Natural killer cell (primary cell): ENCODE measurements at regions not wholly inside any gene's neighbourhood (a gene's known extent, or its start where the extent isn't known, plus 50 kb on each side); places are given as distances from the start of the nearest gene placed in this dataset.

Source experiments
- ATAC-seq, 3 donors: fragments of 150-1000 bp in 2 of 3; fragments of 200-7000 bp in 1 of 3; cut with Tn5 transposase; 1 replicate in 1 of 3; 2 replicates in 2 of 3; pipeline ENCODE4 v1.10.0; 2021; ENCODE audit warnings: mild to moderate bottlenecking in 2 of 3, moderate library complexity in 2 of 3
- DNase-seq, 2 donors: peaks; one replicate each; pipeline versions ENCODE4 v3.0.0 to v3.0.0-alpha.2; 2013 to 2021; ENCODE audit warnings: mixed read lengths in 1 of 2
- H3K27ac ChIP-seq: one replicate; pipeline ENCODE4 v1.5.1; 2013; ENCODE audit warnings: mild to moderate bottlenecking, low read length
- H3K27me3 ChIP-seq: one replicate; pipeline ENCODE4 v1.6.1; 2013; ENCODE audit warnings: low read length; ENCODE audit not compliant: control insufficient read depth, insufficient read depth
- H3K36me3 ChIP-seq: one replicate; pipeline ENCODE4 v1.6.1; 2013; ENCODE audit warnings: low read length; ENCODE audit not compliant: control insufficient read depth, insufficient read depth
- H3K4me1 ChIP-seq: one replicate; pipeline ENCODE4 v1.6.1; 2013; ENCODE audit warnings: low read length; ENCODE audit not compliant: control insufficient read depth, insufficient read depth
- H3K4me3 ChIP-seq: one replicate; pipeline ENCODE4 v1.5.1; 2013; ENCODE audit warnings: low read length
- H3K9me3 ChIP-seq: one replicate; pipeline ENCODE4 v1.6.1; 2013; ENCODE audit warnings: low read length; ENCODE audit not compliant: control insufficient read depth, insufficient read depth
- H3K27ac Mint-ChIP-seq, 2 donors: one replicate each; pipeline ENCODE4 v1.8.0; 2022; ENCODE audit warnings: mild to moderate bottlenecking in 2 of 2, mixed read lengths in 2 of 2, moderate library complexity in 1 of 2
- H3K27me3 Mint-ChIP-seq, 2 donors: one replicate each; pipeline ENCODE4 v1.8.0; 2022; ENCODE audit warnings: low read depth in 2 of 2, mixed read lengths in 2 of 2
- H3K36me3 Mint-ChIP-seq: one replicate; pipeline ENCODE4 v1.8.0; 2022; ENCODE audit warnings: mixed read lengths
- H3K4me1 Mint-ChIP-seq, 2 donors: one replicate each; pipeline ENCODE4 v1.8.0; 2022; ENCODE audit warnings: mixed read lengths in 2 of 2
- H3K4me3 Mint-ChIP-seq: one replicate; pipeline ENCODE4 v1.8.0; 2022; ENCODE audit warnings: mild to moderate bottlenecking, moderate library complexity, mixed read lengths
- H3K9me3 Mint-ChIP-seq, 2 donors: one replicate each; pipeline ENCODE4 v1.8.0; 2022; ENCODE audit warnings: mixed read lengths in 2 of 2
- WGBS: methylation state at CpG from one replicate; pipeline ENCODE4 v1.1.7; 2013; ENCODE audit warnings: missing lambda C conversion rate; ENCODE audit not compliant: insufficient coverage; 5-methylcytosine and 5-hydroxymethylcytosine counted together
- intact Hi-C: fragments of 100-400 bp; cut with micrococcal nuclease; formaldehyde crosslinking; loops from one replicate; pipeline ENCODE4 v1.14.2; 2022
- TF ChIP-seq, protein P1 (sequence below): fragments of 200-600 bp; IDR thresholded peaks from one replicate; pipeline ENCODE4 v1.8.0; 2022; ENCODE audit warnings: antibody characterized with exemption

DNA sequence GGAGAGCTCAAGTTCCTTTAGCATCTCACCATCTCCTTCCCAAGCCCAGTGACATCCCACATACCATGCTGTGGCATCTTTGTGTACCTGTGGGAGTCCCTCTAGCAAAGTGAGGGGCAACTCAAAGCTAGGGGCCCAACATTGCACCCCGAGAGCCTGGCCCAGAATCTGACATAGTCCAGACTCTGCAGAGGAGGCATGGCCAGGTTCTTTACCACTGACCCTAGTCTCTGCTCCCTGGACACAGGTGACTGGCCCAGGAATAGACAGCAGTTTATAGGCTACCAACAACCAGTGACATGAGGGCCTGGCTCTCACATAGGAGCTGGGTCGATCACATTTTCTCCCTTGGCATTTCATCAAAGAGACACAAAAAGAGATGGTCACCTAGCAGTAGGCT is 444.0 kb upstream of the ZMIZ1 start:
- Mint-ChIP-seq H3K27ac (no peak overlapping the region), H3K4me1 (peaks cover 0 to 5% of the 10 kb centered on the region in 2 donors), H3K4me3 (no peak overlapping the region), H3K9me3 (no peaks in the 10 kb centered on the region), H3K27me3 (peaks cover 0 to 9% of the 10 kb centered on the region in 2 donors), H3K36me3 (no peaks in the 10 kb centered on the region)
- no peaks in the 10 kb centered on the region for H3K27me3 ChIP-seq
- DNase-seq (no peak), ATAC-seq (no peak)
- H3K9me3 ChIP-seq, result no peaks in the 10 kb centered on the region
- no peak overlapping the region for H3K27ac ChIP-seq
- no peak overlapping the region for H3K4me3 ChIP-seq
- intact Hi-C loops, result no loop called here
- no peaks in the 10 kb centered on the region for H3K4me1 ChIP-seq
- TF ChIP-seq, protein P1, sequence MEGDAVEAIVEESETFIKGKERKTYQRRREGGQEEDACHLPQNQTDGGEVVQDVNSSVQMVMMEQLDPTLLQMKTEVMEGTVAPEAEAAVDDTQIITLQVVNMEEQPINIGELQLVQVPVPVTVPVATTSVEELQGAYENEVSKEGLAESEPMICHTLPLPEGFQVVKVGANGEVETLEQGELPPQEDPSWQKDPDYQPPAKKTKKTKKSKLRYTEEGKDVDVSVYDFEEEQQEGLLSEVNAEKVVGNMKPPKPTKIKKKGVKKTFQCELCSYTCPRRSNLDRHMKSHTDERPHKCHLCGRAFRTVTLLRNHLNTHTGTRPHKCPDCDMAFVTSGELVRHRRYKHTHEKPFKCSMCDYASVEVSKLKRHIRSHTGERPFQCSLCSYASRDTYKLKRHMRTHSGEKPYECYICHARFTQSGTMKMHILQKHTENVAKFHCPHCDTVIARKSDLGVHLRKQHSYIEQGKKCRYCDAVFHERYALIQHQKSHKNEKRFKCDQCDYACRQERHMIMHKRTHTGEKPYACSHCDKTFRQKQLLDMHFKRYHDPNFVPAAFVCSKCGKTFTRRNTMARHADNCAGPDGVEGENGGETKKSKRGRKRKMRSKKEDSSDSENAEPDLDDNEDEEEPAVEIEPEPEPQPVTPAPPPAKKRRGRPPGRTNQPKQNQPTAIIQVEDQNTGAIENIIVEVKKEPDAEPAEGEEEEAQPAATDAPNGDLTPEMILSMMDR, result no peak
- no peaks in the 10 kb centered on the region for H3K36me3 ChIP-seq
- 77% methylated on average over 2 of the region's 2 CpGs for WGBS

DNA sequence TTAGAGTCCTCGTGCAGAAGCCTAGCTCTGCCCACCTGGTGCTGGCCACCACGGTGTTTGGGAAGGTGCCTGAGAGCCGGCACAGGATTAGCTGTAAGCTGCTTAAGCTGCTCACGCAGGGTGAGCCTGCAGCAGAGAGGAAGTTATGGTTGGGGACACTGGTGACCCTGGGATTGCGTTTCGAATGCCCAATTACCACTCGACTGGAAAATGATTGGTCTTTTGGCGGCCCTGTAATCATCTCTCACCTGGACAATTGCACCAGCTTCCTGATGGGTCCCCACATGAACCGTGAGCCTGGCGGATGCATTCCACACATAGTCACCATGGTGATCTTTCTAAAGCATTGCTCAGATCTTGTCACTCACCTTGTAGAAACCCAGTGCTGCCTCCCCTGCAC is 442.3 kb upstream of the ZMIZ1 start:
- ATAC-seq, result no peak
- no peak overlapping the region for H3K27ac Mint-ChIP-seq
- no peaks in the 10 kb centered on the region for H3K4me1 Mint-ChIP-seq
- H3K27me3 Mint-ChIP-seq, result peaks cover 0 to 6% of the 10 kb centered on the region in 2 donors
- intact Hi-C loops, result no loop called here
- H3K27ac ChIP-seq, result no peak overlapping the region
- H3K4me3 ChIP-seq, result no peak overlapping the region
- no peaks in the 10 kb centered on the region for H3K9me3 Mint-ChIP-seq
- no peaks in the 10 kb centered on the region for H3K27me3 ChIP-seq
- H3K4me3 Mint-ChIP-seq, result no peak overlapping the region
- H3K9me3 ChIP-seq, result no peaks in the 10 kb centered on the region
- no peaks in the 10 kb centered on the region for H3K36me3 Mint-ChIP-seq
- H3K36me3 ChIP-seq, result no peaks in the 10 kb centered on the region
- 85% methylated on average over 10 of the region's 10 CpGs for WGBS
- DNase-seq, result no peak
- TF ChIP-seq, protein P1, result no peak
- no peaks in the 10 kb centered on the region for H3K4me1 ChIP-seq

DNA sequence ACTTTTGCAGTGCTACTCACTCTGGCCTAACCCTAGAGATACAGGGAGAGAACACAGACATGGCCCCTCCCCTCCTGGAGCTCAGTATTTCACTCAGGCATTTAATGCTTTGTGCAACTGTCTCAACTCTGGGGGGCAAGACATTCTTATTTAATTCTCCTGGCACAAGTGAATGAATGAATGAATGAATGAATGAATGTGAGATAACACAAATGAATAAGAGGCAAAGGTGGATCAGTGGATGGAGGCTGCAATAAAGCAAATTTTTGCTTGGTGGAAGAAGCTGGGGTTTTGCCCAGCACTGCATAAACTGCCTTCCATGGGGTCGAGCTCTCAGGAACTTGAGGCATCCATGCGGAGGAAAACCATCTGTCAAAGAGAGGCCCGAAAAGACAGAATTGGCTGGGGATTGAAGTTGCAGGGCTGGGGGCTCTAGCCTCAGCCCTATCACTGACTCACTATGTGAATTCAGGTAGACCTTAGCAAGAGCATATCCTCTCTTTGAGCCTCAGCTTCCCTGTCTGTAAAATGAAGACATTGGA is 441.4 kb upstream of the ZMIZ1 start:
- TF ChIP-seq, protein P1, result no peak
- Histone ChIP-seq H3K4me1 (no peaks in the 10 kb centered on the region), H3K4me3 (no peak overlapping the region), H3K27me3 (no peaks in the 10 kb centered on the region), H3K36me3 (no peaks in the 10 kb centered on the region), H3K27ac (no peak overlapping the region), H3K9me3 (no peaks in the 10 kb centered on the region)
- Mint-ChIP-seq H3K27ac (no peak overlapping the region), H3K27me3 (peaks cover 0 to 6% of the 10 kb centered on the region in 2 donors), H3K36me3 (no peaks in the 10 kb centered on the region), H3K9me3 (no peaks in the 10 kb centered on the region), H3K4me3 (no peak overlapping the region), H3K4me1 (no peaks in the 10 kb centered on the region)
- 95% methylated on average over 3 of the region's 3 CpGs for WGBS
- no peak for DNase-seq
- intact Hi-C loops, result no loop called here
- ATAC-seq, result no peak

DNA sequence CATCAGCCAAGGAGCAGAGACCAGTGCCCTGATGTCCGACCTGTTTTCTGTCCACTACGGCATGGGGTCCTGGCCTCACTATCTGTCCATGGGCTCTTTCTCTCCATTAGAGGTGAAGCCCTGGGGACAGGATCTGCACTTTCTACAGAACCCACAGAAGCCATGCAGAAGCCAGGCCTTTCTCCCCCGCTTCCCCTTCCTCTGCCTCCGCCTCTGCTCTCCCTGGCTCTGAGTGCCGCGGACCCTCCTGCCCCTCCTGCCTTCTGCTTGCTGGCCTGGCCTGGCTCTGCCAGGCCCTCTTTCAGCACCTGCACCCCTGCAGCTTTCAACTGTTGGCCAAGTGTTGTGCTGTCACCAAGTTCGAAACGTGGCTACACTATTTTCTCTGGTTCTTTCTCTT is 439.8 kb upstream of the ZMIZ1 start:
- H3K9me3 ChIP-seq, result no peaks in the 10 kb centered on the region

More for the DNA sequence above, 439.8 kb upstream of the ZMIZ1 start:
- no peaks in the 10 kb centered on the region for H3K4me1 Mint-ChIP-seq
- H3K36me3 ChIP-seq, result no peaks in the 10 kb centered on the region
- H3K9me3 Mint-ChIP-seq, result no peaks in the 10 kb centered on the region
- H3K4me3 Mint-ChIP-seq, result no peak overlapping the region
- H3K27ac Mint-ChIP-seq, result no peak overlapping the region
- no peaks in the 10 kb centered on the region for H3K27me3 ChIP-seq
- intact Hi-C loops, result no loop called here
- H3K4me3 ChIP-seq, result no peak overlapping the region
- peaks cover 0 to 6% of the 10 kb centered on the region in 2 donors for H3K27me3 Mint-ChIP-seq
- no peaks in the 10 kb centered on the region for H3K36me3 Mint-ChIP-seq
- TF ChIP-seq, protein P1, result no peak
- no peak for ATAC-seq
- 57% methylated on average over 8 of the region's 8 CpGs for WGBS
- H3K4me1 ChIP-seq, result no peaks in the 10 kb centered on the region
- no peak overlapping the region for H3K27ac ChIP-seq
- no peak for DNase-seq
